ENCODE measurements at regions not wholly inside any gene's neighbourhood (a gene's known extent, or its start where the extent isn't known, plus 50 kb on each side); places are given as distances from the start of the nearest gene placed in this dataset.

- H3K4me3 Mint-ChIP-seq = no peak overlapping the region
- ATAC-seq (replicated peaks in 1 of 4) = no peak
- Histone ChIP-seq H3K36me3 (ENCODE audit: control insufficient read depth in 2 of 2, extremely low read depth in 1 of 2, insufficient read depth in 1 of 2, low read length in 1 of 2) (no peaks in the 10 kb centered on the region), H3K27ac (ENCODE audit: low read length) (no peak overlapping the region), H3K27me3 (replicated peaks in 1 of 2; ENCODE audit: control insufficient read depth in 2 of 2, extremely low read depth in 1 of 2, insufficient read depth in 2 of 2, low read length in 1 of 2) (peaks cover 0 to 12% of the 10 kb centered on the region in 2 experiments), H3K4me1 (ENCODE audit: control insufficient read depth in 1 of 2, extremely low read depth in 1 of 2, insufficient read depth in 2 of 2, low read length in 2 of 2) (no peaks in the 10 kb centered on the region), H3K4me3 (ENCODE audit: control insufficient read depth in 1 of 2, extremely low read depth in 1 of 2, low read length in 1 of 2) (no peak overlapping the region), H3K9me3 (no peaks in the 10 kb centered on the region)
- no peak overlapping the region for H3K27ac Mint-ChIP-seq
- WGBS (ENCODE audit: insufficient coverage) = 46% methylated on average over 7 of the region's 9 CpGs
- no peaks in the 10 kb centered on the region for H3K4me1 Mint-ChIP-seq
- ChIA-PET POLR2A (no interaction called here), CTCF (no interaction called here)
- DNase-seq = no peak
- H3K36me3 Mint-ChIP-seq = no peaks in the 10 kb centered on the region
- H3K9me3 Mint-ChIP-seq = peaks cover 0 to 4% (median 0%) of the 10 kb centered on the region in 3 donors
- peaks cover 0 to 4% of the 10 kb centered on the region in 2 donors for H3K27me3 Mint-ChIP-seq
These were observed 108.8 kb upstream of the CENPE start for GRCh38 chr4:103306870-103307375.

- Histone ChIP-seq H3K9me3 (no peaks in the 10 kb centered on the region), H3K27me3 (replicated peaks in 1 of 2; ENCODE audit: control insufficient read depth in 2 of 2, extremely low read depth in 1 of 2, insufficient read depth in 2 of 2, low read length in 1 of 2) (peaks cover 0 to 12% of the 10 kb centered on the region in 2 experiments), H3K27ac (ENCODE audit: low read length) (no peak overlapping the region), H3K4me1 (ENCODE audit: control insufficient read depth in 1 of 2, extremely low read depth in 1 of 2, insufficient read depth in 2 of 2, low read length in 2 of 2) (no peaks in the 10 kb centered on the region), H3K4me3 (ENCODE audit: control insufficient read depth in 1 of 2, extremely low read depth in 1 of 2, low read length in 1 of 2) (no peak overlapping the region), H3K36me3 (ENCODE audit: control insufficient read depth in 2 of 2, extremely low read depth in 1 of 2, insufficient read depth in 1 of 2, low read length in 1 of 2) (no peaks in the 10 kb centered on the region)
- H3K4me1 Mint-ChIP-seq = no peaks in the 10 kb centered on the region
- H3K4me3 Mint-ChIP-seq = no peak overlapping the region
- POLR2A ChIA-PET = no interaction called here
- ATAC-seq (replicated peaks in 1 of 4) (no peak), DNase-seq (no peak)
- 64% methylated on average over 2 of the region's 2 CpGs for WGBS (ENCODE audit: insufficient coverage)
- no peak overlapping the region for H3K27ac Mint-ChIP-seq
- CTCF ChIA-PET = no interaction called here
- no peaks in the 10 kb centered on the region for H3K9me3 Mint-ChIP-seq
- H3K36me3 Mint-ChIP-seq = no peaks in the 10 kb centered on the region
- peaks cover 0 to 4% of the 10 kb centered on the region in 2 donors for H3K27me3 Mint-ChIP-seq
These were observed 107.2 kb upstream of the CENPE start for GRCh38 chr4:103305355-103305754.

- H3K27ac Mint-ChIP-seq = no peak overlapping the region
- Histone ChIP-seq H3K4me1 (ENCODE audit: control insufficient read depth in 1 of 2, extremely low read depth in 1 of 2, insufficient read depth in 2 of 2, low read length in 2 of 2) (no peaks in the 10 kb centered on the region), H3K27ac (ENCODE audit: low read length) (no peak overlapping the region), H3K4me3 (ENCODE audit: control insufficient read depth in 1 of 2, extremely low read depth in 1 of 2, low read length in 1 of 2) (no peak overlapping the region), H3K27me3 (replicated peaks in 1 of 2; ENCODE audit: control insufficient read depth in 2 of 2, extremely low read depth in 1 of 2, insufficient read depth in 2 of 2, low read length in 1 of 2) (peaks cover 0 to 12% of the 10 kb centered on the region in 2 experiments), H3K36me3 (ENCODE audit: control insufficient read depth in 2 of 2, extremely low read depth in 1 of 2, insufficient read depth in 1 of 2, low read length in 1 of 2) (no peaks in the 10 kb centered on the region), H3K9me3 (no peaks in the 10 kb centered on the region)
- no peaks in the 10 kb centered on the region for H3K36me3 Mint-ChIP-seq
- ChIA-PET POLR2A (no interaction called here), CTCF (no interaction called here)
- H3K27me3 Mint-ChIP-seq = peaks cover 0 to 4% of the 10 kb centered on the region in 2 donors
- no peaks in the 10 kb centered on the region for H3K4me1 Mint-ChIP-seq
- no peak for DNase-seq
- no peak for ATAC-seq (replicated peaks in 1 of 4)
- H3K4me3 Mint-ChIP-seq = no peak overlapping the region
- H3K9me3 Mint-ChIP-seq = peaks cover 0 to 2% (median 0%) of the 10 kb centered on the region in 3 donors
These were observed 104.9 kb upstream of the CENPE start for GRCh38 chr4:103303011-103303410.

GRCh38 chr4:103292959-103293358 is 94.8 kb upstream of the CENPE start:
- ChIA-PET CTCF (no interaction called here), POLR2A (no interaction called here)
- 60% methylated on average over 1 of the region's 3 CpGs for WGBS (ENCODE audit: insufficient coverage)
- Mint-ChIP-seq H3K4me3 (no peak overlapping the region), H3K9me3 (peaks cover 0 to under 1% (median 0%) of the 10 kb centered on the region in 3 donors), H3K4me1 (no peaks in the 10 kb centered on the region), H3K27me3 (peaks cover 2 to 3% of the 10 kb centered on the region in 2 donors), H3K36me3 (no peaks in the 10 kb centered on the region), H3K27ac (no peak overlapping the region)
- Histone ChIP-seq H3K27me3 (replicated peaks in 1 of 2; ENCODE audit: control insufficient read depth in 2 of 2, extremely low read depth in 1 of 2, insufficient read depth in 2 of 2, low read length in 1 of 2) (no peaks in the 10 kb centered on the region), H3K27ac (ENCODE audit: low read length) (no peak overlapping the region), H3K36me3 (ENCODE audit: control insufficient read depth in 2 of 2, extremely low read depth in 1 of 2, insufficient read depth in 1 of 2, low read length in 1 of 2) (no peaks in the 10 kb centered on the region), H3K9me3 (no peaks in the 10 kb centered on the region), H3K4me3 (ENCODE audit: control insufficient read depth in 1 of 2, extremely low read depth in 1 of 2, low read length in 1 of 2) (no peak overlapping the region), H3K4me1 (ENCODE audit: control insufficient read depth in 1 of 2, extremely low read depth in 1 of 2, insufficient read depth in 2 of 2, low read length in 2 of 2) (no peaks in the 10 kb centered on the region)
- ATAC-seq (replicated peaks in 1 of 4) = no peak
- no peak for DNase-seq

- Mint-ChIP-seq H3K4me1 (no peaks in the 10 kb centered on the region), H3K4me3 (no peak overlapping the region), H3K36me3 (no peaks in the 10 kb centered on the region), H3K27me3 (peaks cover 2 to 3% of the 10 kb centered on the region in 2 donors), H3K27ac (no peak overlapping the region), H3K9me3 (no peaks in the 10 kb centered on the region)
- Histone ChIP-seq H3K4me1 (ENCODE audit: control insufficient read depth in 1 of 2, extremely low read depth in 1 of 2, insufficient read depth in 2 of 2, low read length in 2 of 2) (no peaks in the 10 kb centered on the region), H3K36me3 (ENCODE audit: control insufficient read depth in 2 of 2, extremely low read depth in 1 of 2, insufficient read depth in 1 of 2, low read length in 1 of 2) (no peaks in the 10 kb centered on the region), H3K27me3 (replicated peaks in 1 of 2; ENCODE audit: control insufficient read depth in 2 of 2, extremely low read depth in 1 of 2, insufficient read depth in 2 of 2, low read length in 1 of 2) (no peaks in the 10 kb centered on the region), H3K27ac (ENCODE audit: low read length) (no peak overlapping the region), H3K4me3 (ENCODE audit: control insufficient read depth in 1 of 2, extremely low read depth in 1 of 2, low read length in 1 of 2) (no peak overlapping the region), H3K9me3 (no peaks in the 10 kb centered on the region)
- POLR2A ChIA-PET = no interaction called here
- DNase-seq = no peak
- ATAC-seq (replicated peaks in 1 of 4) = no peak
- WGBS (ENCODE audit: insufficient coverage) = 100% methylated on average over 1 of the region's 4 CpGs
- CTCF ChIA-PET = no interaction called here
These were observed 94.2 kb upstream of the CENPE start for GRCh38 chr4:103292373-103292772.

GRCh38 chr4:103289186-103289585 is 91.0 kb upstream of the CENPE start:
- Mint-ChIP-seq H3K4me3 (no peak overlapping the region), H3K36me3 (no peaks in the 10 kb centered on the region), H3K27me3 (peaks cover 2 to 7% of the 10 kb centered on the region in 2 donors), H3K9me3 (no peaks in the 10 kb centered on the region), H3K27ac (no peak overlapping the region), H3K4me1 (no peaks in the 10 kb centered on the region)
- WGBS (ENCODE audit: insufficient coverage) = 60% methylated on average over 1 of the region's 1 CpG
- POLR2A ChIA-PET = no interaction called here
- Histone ChIP-seq H3K9me3 (no peaks in the 10 kb centered on the region), H3K27me3 (replicated peaks in 1 of 2; ENCODE audit: control insufficient read depth in 2 of 2, extremely low read depth in 1 of 2, insufficient read depth in 2 of 2, low read length in 1 of 2) (no peaks in the 10 kb centered on the region), H3K4me1 (ENCODE audit: control insufficient read depth in 1 of 2, extremely low read depth in 1 of 2, insufficient read depth in 2 of 2, low read length in 2 of 2) (no peaks in the 10 kb centered on the region), H3K36me3 (ENCODE audit: control insufficient read depth in 2 of 2, extremely low read depth in 1 of 2, insufficient read depth in 1 of 2, low read length in 1 of 2) (no peaks in the 10 kb centered on the region), H3K4me3 (ENCODE audit: control insufficient read depth in 1 of 2, extremely low read depth in 1 of 2, low read length in 1 of 2) (no peak overlapping the region), H3K27ac (ENCODE audit: low read length) (no peak overlapping the region)
- no peak for DNase-seq
- CTCF ChIA-PET = interaction anchor here in 1 of 2 donors (0.6 kb wide), 1 partner anchor 11 kb away, joined by 3 read pairs; no protein-coding TSS in a partner anchor
- ATAC-seq (replicated peaks in 1 of 4) = no peak

GRCh38 chr4:103272174-103272573 is 74.0 kb upstream of the CENPE start:
- H3K27ac Mint-ChIP-seq = no peak overlapping the region
- Histone ChIP-seq H3K9me3 (no peaks in the 10 kb centered on the region), H3K36me3 (ENCODE audit: control insufficient read depth in 2 of 2, extremely low read depth in 1 of 2, insufficient read depth in 1 of 2, low read length in 1 of 2) (no peaks in the 10 kb centered on the region), H3K27me3 (replicated peaks in 1 of 2; ENCODE audit: control insufficient read depth in 2 of 2, extremely low read depth in 1 of 2, insufficient read depth in 2 of 2, low read length in 1 of 2) (no peaks in the 10 kb centered on the region), H3K4me3 (ENCODE audit: control insufficient read depth in 1 of 2, extremely low read depth in 1 of 2, low read length in 1 of 2) (no peak overlapping the region), H3K27ac (ENCODE audit: low read length) (no peak overlapping the region), H3K4me1 (ENCODE audit: control insufficient read depth in 1 of 2, extremely low read depth in 1 of 2, insufficient read depth in 2 of 2, low read length in 2 of 2) (no peaks in the 10 kb centered on the region)
- peaks cover 10 to 12% of the 10 kb centered on the region in 2 donors for H3K27me3 Mint-ChIP-seq
- H3K36me3 Mint-ChIP-seq = no peaks in the 10 kb centered on the region
- CTCF ChIA-PET = no interaction called here
- no peak for DNase-seq
- H3K9me3 Mint-ChIP-seq = peaks cover 0 to 3% (median 0%) of the 10 kb centered on the region in 3 donors
- no peak overlapping the region for H3K4me3 Mint-ChIP-seq
- ATAC-seq (replicated peaks in 1 of 4) = no peak
- POLR2A ChIA-PET = no interaction called here
- H3K4me1 Mint-ChIP-seq = no peaks in the 10 kb centered on the region

Measured in T-cell (primary cell).